Activated naive CD4-positive, alpha-beta T cell (primary cell): ENCODE measurements at regions not wholly inside any gene's neighbourhood (a gene's known extent, or its start where the extent isn't known, plus 50 kb on each side); places are given as distances from the start of the nearest gene placed in this dataset.
"Not testable (repeated sequence)": the region's sequence is repeated elsewhere in the genome, so short reads cannot be mapped to it uniquely, and the experiment has no call there.

Source experiments
- DNase-seq, 4 experiments: peaks; one replicate each; lab custom pipeline; 2025; lab: John Stamatoyannopoulos, UW

- no peak for DNase-seq
Measured at GRCh38 chr6:12516070-12516469, 200.5 kb upstream of the PHACTR1 start.

DNA sequence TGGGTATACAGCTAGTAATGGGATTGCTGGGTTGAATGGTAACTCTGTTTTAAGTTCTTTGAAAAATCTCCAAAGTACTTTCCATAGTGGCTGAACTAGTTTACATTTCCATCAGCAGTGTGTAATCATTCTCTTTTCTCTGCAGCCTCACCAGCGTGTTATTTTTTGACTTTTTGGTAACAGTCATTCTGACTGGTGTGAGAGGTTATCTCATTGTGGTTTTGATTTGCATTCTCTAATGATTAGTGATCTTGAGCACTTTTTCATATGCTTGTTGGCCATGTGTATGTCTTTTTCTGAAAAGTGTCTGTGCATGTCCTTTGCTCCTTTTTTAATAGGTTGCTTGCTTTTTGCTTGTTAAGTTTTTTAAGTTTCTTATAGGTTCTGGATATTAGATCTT is 194.2 kb upstream of the PHACTR1 start:
- DNase-seq = no peak

DNA sequence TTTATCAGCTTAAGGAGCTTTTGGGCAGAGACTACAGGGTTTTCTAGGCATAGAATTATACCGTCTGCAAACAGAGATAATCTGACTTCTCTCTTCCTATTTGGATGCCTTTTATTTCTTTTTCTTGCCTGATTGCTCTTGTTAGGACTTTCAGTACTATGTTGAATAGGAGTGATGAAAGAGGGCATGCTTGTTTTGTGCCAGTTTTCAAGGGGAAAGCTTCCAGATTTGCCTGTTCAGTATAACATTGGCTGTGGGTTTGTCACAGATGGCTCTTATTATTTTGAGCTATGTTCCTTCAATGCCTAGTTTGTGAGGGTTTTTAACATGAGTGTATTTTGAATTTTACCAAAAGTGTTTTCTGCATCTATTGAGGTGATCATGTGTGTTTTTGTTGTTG is 192.8 kb upstream of the PHACTR1 start:
- no peak for DNase-seq

GRCh38 chr6:12525276-12525675 is 191.3 kb upstream of the PHACTR1 start:
- no peak for DNase-seq

GRCh38 chr6:12527339-12527738 is 189.2 kb upstream of the PHACTR1 start:
- no peak for DNase-seq

DNA sequence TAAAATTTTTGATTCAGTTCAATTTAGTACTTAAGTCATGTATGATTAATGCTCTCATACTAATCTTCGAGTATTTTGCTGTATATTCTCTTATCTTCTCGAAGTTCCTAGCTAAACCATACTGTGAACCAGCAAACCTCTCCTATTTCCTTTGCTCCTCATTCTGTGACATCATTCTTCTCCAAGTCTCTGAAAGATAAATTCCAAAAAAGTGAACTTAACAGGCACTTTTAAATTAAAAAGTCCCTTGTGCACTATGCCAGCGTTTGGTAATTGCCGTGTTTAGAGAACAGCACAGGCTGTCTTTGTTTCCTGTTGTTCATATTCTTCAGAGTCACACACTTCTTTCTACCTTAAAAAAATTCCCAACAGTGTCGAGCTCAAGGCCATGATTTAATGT is 188.4 kb upstream of the PHACTR1 start:
- DNase-seq = no peak

- DNase-seq = no peak
Measured at GRCh38 chr6:12528581-12529363, 187.8 kb upstream of the PHACTR1 start.

GRCh38 chr6:12529364-12530019 is 187.1 kb upstream of the PHACTR1 start:
- no peak for DNase-seq

DNA sequence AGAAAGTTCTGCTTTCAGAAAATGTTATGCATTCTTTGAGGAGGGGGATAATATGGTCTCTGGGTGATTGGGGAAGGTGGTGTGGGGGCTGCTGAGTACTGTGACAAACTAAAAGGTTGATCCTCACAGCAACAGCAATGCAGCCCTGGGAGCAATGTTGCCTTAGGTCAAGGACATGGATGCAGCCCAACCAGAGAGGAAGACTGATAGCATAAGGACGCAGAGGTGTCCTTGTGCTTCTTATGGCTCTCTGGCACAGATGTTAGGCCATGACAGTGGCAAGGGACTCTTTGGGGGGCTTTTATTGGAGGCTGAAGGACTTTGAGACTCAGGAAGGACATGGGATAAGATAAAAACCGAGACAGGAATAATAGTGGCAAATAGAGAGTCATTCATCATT is 186.2 kb upstream of the PHACTR1 start:
- DNase-seq = no peak

GRCh38 chr6:12533586-12533985 is 183.0 kb upstream of the PHACTR1 start:
- DNase-seq = no peak

DNA sequence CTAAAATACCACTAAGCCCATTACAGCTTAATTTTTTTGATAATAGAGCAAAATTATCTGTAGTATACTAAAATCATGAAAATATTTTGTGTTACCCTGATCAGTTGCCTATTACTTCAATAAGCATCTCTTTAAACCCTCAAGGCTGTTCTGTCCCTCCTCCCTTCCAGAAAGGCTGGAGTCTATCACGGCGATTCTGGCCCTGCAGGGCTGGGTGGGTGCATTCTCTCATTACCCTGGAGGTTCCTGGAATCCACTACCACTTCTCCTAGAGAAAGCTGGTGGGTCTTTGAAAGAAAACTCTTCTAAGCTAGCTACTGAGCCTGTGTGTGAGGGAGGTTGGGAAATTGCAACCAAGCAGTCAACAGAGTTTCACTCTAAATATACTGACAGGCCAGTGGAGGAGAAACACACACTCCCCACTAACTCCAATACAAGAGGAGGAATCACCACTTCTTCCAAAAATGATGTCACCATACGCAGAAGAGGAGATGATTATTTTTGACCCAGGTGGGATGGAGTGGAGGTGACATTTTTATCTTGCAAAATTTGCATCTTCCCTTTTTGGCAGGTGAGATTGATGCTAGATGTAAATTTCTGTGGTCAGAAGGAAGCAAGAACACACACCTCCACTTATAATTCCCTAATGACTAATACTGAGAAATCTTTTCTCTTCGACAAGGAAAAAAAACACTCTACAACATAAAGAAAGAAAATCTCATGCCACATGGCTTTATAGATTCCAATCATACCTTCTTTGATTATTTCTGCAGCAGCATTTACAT is 182.3 kb upstream of the PHACTR1 start:
- no peak for DNase-seq

DNA sequence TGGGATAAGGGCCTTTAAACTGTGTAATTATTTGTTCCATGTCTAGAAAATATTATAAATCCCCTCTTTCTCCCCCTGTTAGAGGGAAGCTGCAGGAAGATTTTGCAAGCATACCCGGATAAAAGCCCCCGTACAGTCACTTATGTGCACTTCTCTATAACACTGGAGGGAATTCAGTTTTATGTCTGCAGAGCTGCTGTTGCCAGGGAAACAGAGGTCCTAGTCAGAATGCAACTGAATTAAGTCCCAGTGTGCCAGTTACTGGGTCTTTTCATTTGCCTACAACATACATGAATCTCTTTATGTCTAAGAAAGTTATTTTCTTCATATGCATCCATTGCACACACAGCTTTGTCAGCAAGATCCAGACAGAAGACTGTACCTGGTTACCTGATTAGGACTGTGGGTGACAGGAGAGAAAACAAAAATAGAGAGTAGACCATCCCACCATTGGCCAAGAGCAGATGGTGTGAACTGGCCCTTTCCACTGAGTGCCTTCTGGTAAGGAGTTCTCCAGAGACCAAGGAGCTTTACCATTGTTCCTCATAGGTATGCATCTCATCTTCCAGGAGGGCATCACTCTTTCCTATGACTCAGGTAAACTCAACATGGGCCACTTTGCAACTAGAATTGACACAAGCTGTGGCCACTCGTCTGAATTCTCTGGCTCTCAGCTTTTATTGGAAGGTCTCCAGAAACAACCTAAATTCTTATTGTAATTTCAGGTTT is 180.8 kb upstream of the PHACTR1 start:
- no peak for DNase-seq

DNA sequence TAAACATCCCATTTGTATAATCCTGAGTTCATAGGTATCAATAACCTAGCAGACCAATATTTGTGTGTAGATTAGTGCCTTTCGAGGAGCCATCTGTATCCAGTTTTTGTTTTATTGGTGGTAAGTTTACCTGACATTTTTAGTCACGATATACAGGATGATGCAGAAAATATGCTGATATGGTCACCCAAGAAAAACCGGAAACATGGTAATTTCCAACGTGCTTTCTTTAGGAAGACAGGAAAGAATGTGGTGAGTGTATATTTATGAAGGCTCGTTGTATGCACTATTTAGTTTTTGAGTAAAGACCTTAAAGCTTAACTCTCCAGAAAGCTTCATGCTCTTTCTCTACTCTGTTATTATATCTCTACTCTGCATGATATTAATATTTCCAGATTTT is 180.2 kb upstream of the PHACTR1 start:
- DNase-seq = no peak

DNA sequence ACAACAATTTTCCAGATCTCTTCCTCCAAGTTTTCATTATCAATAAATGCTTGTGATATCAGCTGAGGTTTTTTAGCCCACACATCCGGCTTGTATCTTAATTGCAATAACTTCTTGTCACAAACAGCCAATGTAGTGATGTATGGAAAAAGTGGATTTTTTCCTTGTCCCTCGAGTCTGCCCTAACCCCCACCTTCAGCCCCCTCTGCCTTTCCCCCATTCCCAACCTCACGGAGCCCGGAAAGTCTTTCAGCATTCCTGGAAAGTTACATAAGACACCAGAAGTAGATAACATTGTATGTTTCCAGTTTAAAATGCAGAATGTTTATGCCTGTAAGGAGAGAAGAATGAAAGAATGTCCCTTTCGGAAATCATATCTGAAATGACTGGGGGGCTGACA is 179.2 kb upstream of the PHACTR1 start:
- DNase-seq = no peak

DNA sequence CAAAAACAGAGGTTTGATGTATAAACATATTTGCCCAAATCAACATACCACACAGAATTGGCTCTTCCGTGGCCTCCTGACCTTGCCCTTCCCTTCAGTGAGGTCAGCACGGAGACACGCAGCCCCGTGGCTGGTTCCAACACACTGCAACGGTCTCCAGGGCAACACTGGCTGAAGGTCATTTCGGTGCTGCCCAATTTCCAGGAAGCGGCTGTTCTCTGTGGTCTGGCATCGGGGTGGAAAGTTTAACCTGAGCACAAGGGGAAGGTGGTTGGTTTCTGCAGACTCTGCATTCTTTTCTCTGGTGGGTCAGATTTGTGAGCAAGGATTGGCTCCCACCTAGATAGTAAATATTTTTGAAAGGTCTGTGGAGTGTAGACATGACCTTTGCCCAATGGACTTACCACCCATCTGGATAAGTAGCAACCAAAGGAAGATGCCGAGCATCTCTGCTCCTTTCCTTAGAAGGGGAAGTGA is 177.6 kb upstream of the PHACTR1 start:
- DNase-seq = no peak

GRCh38 chr6:12542319-12543115 is 174.1 kb upstream of the PHACTR1 start:
- DNase-seq = not testable (repeated sequence)

- DNase-seq = no peak
Measured at GRCh38 chr6:12543953-12544352, 172.6 kb upstream of the PHACTR1 start.

DNA sequence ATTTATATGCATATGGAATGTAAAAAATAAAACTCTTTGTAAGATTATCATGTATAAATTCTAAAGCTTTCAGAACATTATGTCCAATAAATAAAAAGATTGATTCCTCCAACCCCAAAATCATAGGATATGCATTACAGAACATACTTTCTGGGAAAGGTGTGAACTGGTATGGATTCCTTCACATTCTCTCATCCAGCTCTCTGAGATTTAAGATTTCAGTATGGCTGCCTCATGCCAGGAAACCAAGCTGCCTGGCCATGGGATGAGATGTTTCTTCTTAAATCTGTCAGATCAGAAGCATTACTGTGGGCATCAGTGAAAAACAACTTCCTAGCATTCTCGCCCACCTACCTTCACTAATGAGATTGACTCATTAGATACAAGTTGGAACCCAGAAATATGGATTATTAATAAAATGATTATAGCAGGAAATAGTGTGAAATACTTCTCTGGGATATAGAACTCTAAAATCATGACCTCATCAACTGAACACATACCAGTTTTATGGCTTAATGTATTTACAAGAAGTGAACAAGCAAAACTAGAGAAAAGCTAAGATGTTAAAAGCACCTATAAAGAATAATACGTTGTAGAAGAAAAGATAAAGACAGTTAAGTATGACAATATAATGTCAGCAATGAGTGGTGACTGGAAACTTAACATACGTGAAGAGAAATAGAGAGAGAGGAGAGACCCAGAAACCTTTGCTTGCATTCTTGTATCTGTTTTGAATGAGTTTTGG is 171.6 kb upstream of the PHACTR1 start:
- DNase-seq = no peak

- DNase-seq = no peak
Measured at GRCh38 chr6:12545619-12546409, 170.8 kb upstream of the PHACTR1 start.
